GM11168 (cell line): ENCODE measurements at regions not wholly inside any gene's neighbourhood (a gene's known extent, or its start where the extent isn't known, plus 50 kb on each side); places are given as distances from the start of the nearest gene placed in this dataset.

Experiments used
- in situ Hi-C: fragments of 300-500 bp; cut with MboI; formaldehyde crosslinking; loops from one replicate; pipeline ENCODE4 v1.12.0; 2022; ENCODE audit warnings: low sequenced_read_pairs; ENCODE audit not compliant: unreplicated experiment

GRCh38 chr10:78513330-78513729 is 479.7 kb downstream of the RPS24 start:
- in situ Hi-C loops: no loop called here

DNA sequence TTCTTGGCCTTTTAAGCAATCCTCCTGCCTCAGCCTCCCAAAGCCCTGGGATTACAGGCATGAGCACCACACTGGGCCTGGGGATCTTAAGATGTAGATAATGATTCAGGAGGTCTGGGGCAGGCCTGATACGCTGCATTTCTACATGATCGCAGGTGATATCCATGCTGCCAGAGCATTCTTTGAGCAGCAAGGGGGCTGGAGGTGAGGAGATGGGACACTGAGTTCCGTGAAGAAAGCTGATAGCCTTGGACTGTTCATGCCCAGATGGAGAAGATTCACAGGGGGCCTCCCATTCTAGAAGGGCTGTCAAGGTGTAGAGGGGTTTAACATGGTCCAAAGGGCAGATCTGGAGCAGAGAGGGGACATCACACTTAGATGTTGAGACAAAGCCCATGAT is 480.3 kb downstream of the RPS24 start:
- in situ Hi-C loops: no loop called here

- in situ Hi-C loops: no loop called here
Measured at GRCh38 chr10:78514459-78514858, 480.8 kb downstream of the RPS24 start.

GRCh38 chr10:78515038-78515872 is 481.6 kb downstream of the RPS24 start:
- in situ Hi-C loops: no loop called here

DNA sequence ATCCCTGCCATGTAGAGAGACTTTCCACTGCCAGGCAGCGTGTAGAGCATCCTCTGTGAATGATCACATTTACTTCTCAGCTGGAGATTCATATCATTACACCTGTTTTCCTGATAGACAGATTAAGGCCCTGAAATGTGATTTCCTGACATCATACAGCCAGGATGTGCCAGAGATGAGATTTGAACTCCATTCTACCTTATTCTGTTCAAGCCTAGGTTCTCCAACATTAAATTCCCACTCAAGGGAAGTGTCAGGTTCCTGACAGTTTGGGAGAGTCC is 482.1 kb downstream of the RPS24 start:
- in situ Hi-C loops: no loop called here

- in situ Hi-C loops: no loop called here
Measured at GRCh38 chr10:78516236-78516635, 482.6 kb downstream of the RPS24 start.

DNA sequence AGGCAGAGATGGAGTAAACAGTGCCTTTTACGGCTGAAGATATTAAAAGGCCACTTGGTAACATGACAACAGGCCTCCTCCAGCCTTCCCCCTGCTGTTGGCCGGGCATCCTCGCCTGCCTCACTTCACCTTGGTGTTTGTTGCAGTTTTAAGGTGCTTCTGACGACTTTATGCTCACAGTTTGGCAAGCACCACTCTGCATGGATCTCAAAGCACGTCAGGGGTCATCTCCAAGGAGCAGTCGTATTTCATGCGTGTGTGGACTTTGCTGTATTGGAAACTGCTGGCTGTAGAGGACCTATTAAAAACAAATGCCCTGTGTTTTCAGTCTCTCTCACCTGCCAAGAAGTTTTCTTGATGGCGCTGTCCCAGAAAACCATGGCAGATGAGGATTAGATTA is 483.1 kb downstream of the RPS24 start:
- in situ Hi-C loops: no loop called here

GRCh38 chr10:78518224-78518623 is 484.6 kb downstream of the RPS24 start:
- in situ Hi-C loops: no loop called here

GRCh38 chr10:78520737-78521430 is 487.2 kb downstream of the RPS24 start:
- in situ Hi-C loops: no loop called here

DNA sequence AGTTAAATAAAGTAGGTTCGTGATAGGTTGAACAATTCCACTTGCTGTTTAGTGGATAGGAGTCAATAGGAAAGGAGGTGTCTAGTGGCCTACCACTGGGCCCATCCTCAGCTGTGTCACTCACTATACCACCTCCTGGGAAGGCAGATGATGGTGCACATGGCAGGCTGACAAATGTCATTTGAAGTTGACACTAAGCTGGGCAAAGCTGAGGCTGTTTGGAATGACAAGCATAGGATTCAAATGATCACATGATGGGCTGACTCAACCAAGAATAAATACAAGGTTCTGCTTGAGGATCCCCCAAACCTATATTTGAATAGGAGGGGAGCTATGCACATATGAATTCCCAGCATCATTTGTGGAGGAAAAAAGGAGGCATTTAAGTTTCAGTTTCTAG is 489.8 kb downstream of the RPS24 start:
- in situ Hi-C loops: no loop called here

DNA sequence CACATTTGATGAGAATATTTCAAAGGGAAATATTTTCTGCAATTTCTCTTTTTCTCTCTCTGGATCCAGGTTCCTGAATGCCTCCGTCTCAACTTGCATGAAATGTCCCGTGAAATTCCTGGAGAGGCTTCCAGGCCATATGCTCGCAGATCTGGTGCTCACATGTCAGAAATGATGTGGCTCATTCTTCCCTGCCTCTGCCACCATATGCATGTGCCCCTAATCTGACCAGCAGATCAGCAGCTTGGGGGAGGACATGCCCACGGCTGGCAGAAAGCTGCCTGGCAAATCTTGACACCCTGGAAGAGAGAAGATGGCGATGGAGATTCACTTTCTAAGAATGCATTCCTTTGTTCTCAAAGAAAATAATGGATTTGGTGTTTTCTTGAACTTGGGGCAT is 490.7 kb downstream of the RPS24 start:
- in situ Hi-C loops: no loop called here

DNA sequence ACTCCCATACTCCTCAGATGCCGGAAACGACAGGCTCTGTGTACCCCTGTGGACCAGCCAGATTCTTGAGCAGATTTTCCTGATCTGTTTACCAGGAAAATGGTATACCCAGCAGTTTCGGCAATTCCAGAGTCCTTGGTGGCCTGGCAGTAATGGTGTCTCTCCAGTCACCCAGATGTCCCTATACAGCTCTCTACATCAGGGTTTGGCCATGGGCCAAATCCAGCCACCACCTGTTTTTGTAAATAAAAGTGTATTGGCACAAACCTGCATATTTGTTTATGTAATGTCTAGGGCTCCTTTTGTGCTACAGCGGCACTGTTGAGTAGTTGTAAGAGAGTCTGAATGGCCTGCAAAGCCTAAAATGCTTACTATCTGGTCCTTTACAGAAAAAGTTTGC is 491.3 kb downstream of the RPS24 start:
- in situ Hi-C loops: no loop called here

DNA sequence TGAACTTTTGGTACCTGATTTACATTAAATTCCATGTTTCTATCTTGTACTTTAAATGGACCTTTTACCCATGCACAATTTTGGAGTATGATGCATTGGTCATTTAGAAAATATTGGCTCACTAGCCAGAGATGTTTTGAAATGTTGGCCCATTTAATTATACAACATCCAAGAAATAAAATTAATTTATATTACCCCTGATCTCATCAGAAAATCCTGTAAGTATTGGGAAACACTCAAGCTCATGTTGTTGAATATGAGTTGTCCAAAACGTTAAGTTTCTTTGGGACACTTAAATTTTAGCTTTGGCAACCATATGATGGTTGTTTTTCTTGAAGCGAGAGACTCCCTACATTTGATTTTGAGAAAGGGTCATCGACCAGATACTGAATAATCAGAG is 492.7 kb downstream of the RPS24 start:
- in situ Hi-C loops: no loop called here

DNA sequence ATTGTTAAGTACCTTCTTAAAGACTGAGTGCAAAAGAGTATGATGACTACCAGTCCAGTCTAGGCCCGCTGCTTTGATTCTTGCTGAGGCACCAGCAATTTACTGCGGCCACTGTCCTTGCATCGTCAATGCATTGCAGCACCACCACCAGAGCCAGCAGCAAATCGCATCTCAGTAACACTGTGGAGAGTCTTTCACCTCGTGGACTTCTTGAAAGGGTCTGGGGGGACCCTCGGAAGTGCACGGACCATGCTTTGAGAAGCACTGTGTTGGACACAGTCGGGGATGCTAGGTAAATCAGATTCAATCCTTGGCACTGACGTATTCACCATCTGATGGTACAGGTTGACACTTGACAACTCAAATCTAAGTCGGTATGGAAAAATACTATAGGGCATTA is 493.6 kb downstream of the RPS24 start:
- in situ Hi-C loops: no loop called here

DNA sequence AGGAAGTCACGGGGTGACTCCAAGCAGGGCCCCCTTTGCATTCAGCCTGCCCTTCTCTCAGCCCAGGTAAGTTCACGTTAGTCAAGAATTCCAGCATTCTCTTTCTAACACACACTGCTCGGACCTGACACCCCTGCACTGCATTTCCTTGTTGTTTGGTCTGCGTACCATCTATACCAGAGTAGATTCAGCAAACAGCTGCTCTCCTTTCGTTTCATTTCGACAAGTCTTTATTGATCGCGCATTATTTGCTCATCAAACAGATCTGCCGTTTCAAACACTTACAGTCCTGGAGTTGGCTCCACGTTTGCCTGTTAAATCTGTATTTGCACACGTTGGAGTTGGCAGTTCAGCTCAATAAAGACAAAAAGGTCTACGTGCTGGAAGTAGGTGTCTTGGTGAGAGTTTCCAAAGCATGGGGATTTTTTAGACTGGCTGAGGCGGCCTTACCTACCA is 495.1 kb downstream of the RPS24 start:
- in situ Hi-C loops: no loop called here

GRCh38 chr10:78529262-78529661 is 495.6 kb downstream of the RPS24 start:
- in situ Hi-C loops: no loop called here

- in situ Hi-C loops: no loop called here
Measured at GRCh38 chr10:78531088-78531487, 497.4 kb downstream of the RPS24 start.

DNA sequence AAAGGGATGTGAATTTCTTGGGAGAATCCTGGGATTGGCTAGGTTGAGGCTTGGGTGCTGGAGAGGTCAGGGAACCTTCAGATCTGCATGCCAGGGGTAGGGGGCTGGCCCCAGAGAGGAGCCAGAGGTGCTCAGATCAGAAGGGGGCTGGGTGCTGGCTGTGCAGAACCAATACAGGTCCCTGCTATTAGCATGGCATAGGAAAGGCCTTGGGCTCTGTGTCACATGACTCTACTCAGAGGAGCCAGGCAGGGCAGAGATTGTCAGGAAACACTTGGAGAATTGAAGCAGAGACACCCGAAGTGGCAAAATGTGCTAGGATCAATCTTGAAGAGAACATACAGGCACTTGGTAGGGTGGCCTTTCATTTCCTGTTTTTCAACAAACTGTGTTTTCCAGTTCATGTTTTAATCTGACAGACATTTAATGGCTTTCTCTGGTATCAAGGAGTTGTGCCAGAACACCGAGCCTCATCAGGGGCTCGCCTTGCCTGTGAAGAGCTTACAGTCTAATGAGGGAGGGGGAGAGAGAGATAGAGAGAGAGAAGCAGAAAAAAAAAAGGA is 498.9 kb downstream of the RPS24 start:
- in situ Hi-C loops: no loop called here

- in situ Hi-C loops: no loop called here
Measured at GRCh38 chr10:78533098-78533497, 499.4 kb downstream of the RPS24 start.

- in situ Hi-C loops: no loop called here
Measured at GRCh38 chr10:78533776-78534175, 500.1 kb downstream of the RPS24 start.

- in situ Hi-C loops: no loop called here
Measured at GRCh38 chr10:78535716-78536218, 502.1 kb downstream of the RPS24 start.
